HCT116 (cell line): ENCODE measurements at regions not wholly inside any gene's neighbourhood (a gene's known extent, or its start where the extent isn't known, plus 50 kb on each side); places are given as distances from the start of the nearest gene placed in this dataset.

Experiments used
- ATAC-seq: fragments of 200-7000 bp; cut with Tn5 transposase; 2 replicates; pipeline ENCODE4 v1.9.1; 2020; ENCODE audit warnings: mild to moderate bottlenecking, moderate library complexity
- BruUV-seq: library from RNA; stranded (reverse); fragments of 400-500 nt; replicated peaks from 2 replicates; lab custom pipeline; 2021; lab: Mats Ljungman, UMichigan
- CTCF ChIA-PET: fragments of 300-600 bp; sonication (Branson Sonifier 250); formaldehyde crosslinking; loops from one replicate; lab custom pipeline; 2021; ENCODE audit warnings: antibody characterized with exemption; lab: Charles Lee
- POLR2A ChIA-PET: fragments of 300-600, 350-600 bp; sonication (Branson Sonifier 250); formaldehyde crosslinking; loops from one replicate; lab custom pipeline; 2021; ENCODE audit warnings: antibody characterized with exemption; lab: Charles Lee
- RAD21 ChIA-PET, 2 experiments: fragments of 300-600 bp; sonication (Branson Sonifier 250); formaldehyde crosslinking; loops; one replicate each; lab custom pipeline; 2023; ENCODE audit warnings: low total read pairs in 2 of 2; ENCODE audit not compliant: uncharacterized antibody in 2 of 2, unreplicated experiment in 2 of 2, low non-redundant PET in 1 of 2; lab: Charles Lee
- DNase-seq: peaks from one replicate; pipeline ENCODE4 v3.0.0-alpha.2; 2010; ENCODE audit warnings: low read depth, low spot score
- H2AFZ ChIP-seq: fragments of 200-600 bp; shearing (Covaris generic), sonication (generic); 2 replicates; pipeline ENCODE4 v1.6.1; 2017; ENCODE audit warnings: low read depth, mixed run types, mixed read lengths, antibody characterized with exemption, low read length; ENCODE audit not compliant: poor library complexity, severe bottlenecking
- H3K27ac ChIP-seq: 2 replicates; pipeline ENCODE4 v1.5.1; 2012; ENCODE audit warnings: low read depth, low read length
- H3K27me3 ChIP-seq: fragments of 200-600 bp; sonication (generic); 2 replicates; pipeline ENCODE4 v1.6.1; 2016; ENCODE audit warnings: mixed run types, low read length, mixed read lengths; ENCODE audit not compliant: insufficient read depth
- H3K36me3 ChIP-seq, 2 experiments: fragments of 200-500 bp in 1 of 2; fragments of 200-600 bp in 1 of 2; sonication (Bioruptor generic) in 1 of 2; sonication (generic) in 1 of 2; 2 replicates each; pipeline versions ENCODE4 v1.5.1 to v1.6.1; 2014 to 2016; ENCODE audit warnings: low read length in 2 of 2, inconsistent platforms in 1 of 2, mixed read lengths in 1 of 2, mixed run types in 1 of 2; ENCODE audit not compliant: insufficient read depth in 2 of 2, control insufficient read depth in 1 of 2
- H3K4me1 ChIP-seq, 2 experiments: fragments of 200-600 bp in 1 of 2; sonication (generic) in 1 of 2; 2 replicates each; pipeline versions ENCODE4 v1.5.1 to v1.6.1; 2012 to 2017; ENCODE audit warnings: low read length in 2 of 2, inconsistent platforms in 1 of 2, mild to moderate bottlenecking in 1 of 2, mixed read lengths in 1 of 2, mixed run types in 1 of 2, moderate library complexity in 1 of 2; ENCODE audit not compliant: insufficient read depth in 2 of 2, control insufficient read depth in 1 of 2
- H3K4me2 ChIP-seq: fragments of 200-600 bp; sonication (generic); 2 replicates; pipeline ENCODE4 v1.6.1; 2017; ENCODE audit warnings: mixed run types, low read length, mixed read lengths
- H3K4me3 ChIP-seq, 2 experiments: fragments of 200-600 bp in 1 of 2; sonication (generic) in 1 of 2; replicated peaks in 1 of 2; 2 replicates each; pipeline ENCODE4 v1.5.1; 2011 to 2016; ENCODE audit warnings: low read length in 2 of 2, control low read depth in 1 of 2, low read depth in 1 of 2, mild to moderate bottlenecking in 1 of 2, mixed read lengths in 1 of 2, mixed run types in 1 of 2
- H3K79me2 ChIP-seq: fragments of 200-600 bp; sonication (generic); 2 replicates; pipeline ENCODE4 v1.6.1; 2017; ENCODE audit warnings: mild to moderate bottlenecking, mixed run types, low read length, moderate library complexity, mixed read lengths; ENCODE audit not compliant: insufficient read depth
- H3K9ac ChIP-seq: fragments of 200-600 bp; sonication (generic); 2 replicates; pipeline ENCODE4 v1.6.1; 2016; ENCODE audit warnings: low read length, mixed read lengths
- H3K9me2 ChIP-seq: fragments of 200-600 bp; sonication (generic), shearing (Covaris generic); 2 replicates; pipeline ENCODE4 v1.6.1; 2017; ENCODE audit warnings: mixed run types, mild to moderate bottlenecking, moderate library complexity; ENCODE audit not compliant: insufficient read depth
- H3K9me3 ChIP-seq, 2 experiments: fragments of 200-500 bp in 1 of 2; fragments of 200-600 bp in 1 of 2; sonication (Bioruptor generic) in 1 of 2; sonication (generic) in 1 of 2; 2 replicates each; pipeline ENCODE4 v1.6.1; 2014 to 2017; ENCODE audit warnings: low read length in 2 of 2, mixed read lengths in 2 of 2, inconsistent platforms in 1 of 2, low read depth in 1 of 2, mild to moderate bottlenecking in 1 of 2, mixed run types in 1 of 2, moderate library complexity in 1 of 2; ENCODE audit not compliant: control insufficient read depth in 1 of 2, insufficient read depth in 1 of 2
- H4K20me1 ChIP-seq: fragments of 200-600 bp; sonication (generic), shearing (Covaris generic); 2 replicates; pipeline ENCODE4 v1.6.1; 2017; ENCODE audit warnings: mixed run types, mild to moderate bottlenecking, moderate library complexity; ENCODE audit not compliant: insufficient read depth
- CBX3 ChIP-seq: IDR thresholded peaks from 2 replicates; pipeline ENCODE4 v1.6.1; 2012; ENCODE audit warnings: low read depth
- CEBPB ChIP-seq: IDR thresholded peaks from 2 replicates; pipeline ENCODE4 v1.6.1; 2012; ENCODE audit warnings: low read depth
- EGR1 ChIP-seq: IDR thresholded peaks from 2 replicates; pipeline ENCODE4 v1.6.1; 2012; ENCODE audit warnings: low read depth
- ELF1 ChIP-seq: IDR thresholded peaks from 2 replicates; pipeline ENCODE4 v1.6.1; 2012; ENCODE audit warnings: low read depth, borderline replicate concordance
- EZH2 ChIP-seq: fragments of 200-600 bp; sonication (generic); IDR thresholded peaks from 2 replicates; pipeline ENCODE4 v1.6.1; 2017; ENCODE audit warnings: antibody characterized with exemption, mixed run types
- EZH2phosphoT487 ChIP-seq: fragments of 200-600 bp; IDR thresholded peaks from 2 replicates; pipeline ENCODE4 v1.6.1; 2018; ENCODE audit warnings: antibody characterized with exemption, borderline replicate concordance
- FOSL1 ChIP-seq: IDR thresholded peaks from 2 replicates; pipeline ENCODE4 v1.6.1; 2012; ENCODE audit warnings: low read depth
- JUND ChIP-seq: IDR thresholded peaks from 2 replicates; pipeline ENCODE4 v1.6.1; 2012
- POLR2A ChIP-seq: IDR thresholded peaks from 2 replicates; pipeline ENCODE4 v1.7.0; 2011; ENCODE audit warnings: borderline replicate concordance; ENCODE audit not compliant: insufficient read depth, insufficient read length; ENCODE audit errors: extremely low read depth
- POLR2AphosphoS5 ChIP-seq: IDR thresholded peaks from 2 replicates; pipeline ENCODE4 v1.6.1; 2011; ENCODE audit warnings: mild to moderate bottlenecking, low read depth, low read length, moderate library complexity
- SIN3A ChIP-seq: IDR thresholded peaks from 2 replicates; pipeline ENCODE4 v1.6.1; 2012; ENCODE audit warnings: low read depth
- SP1 ChIP-seq: IDR thresholded peaks from 2 replicates; pipeline ENCODE4 v1.6.1; 2012; ENCODE audit warnings: low read depth
- SRF ChIP-seq: IDR thresholded peaks from 2 replicates; pipeline ENCODE4 v1.6.1; 2012; ENCODE audit warnings: low read depth
- TCF7L2 ChIP-seq: IDR thresholded peaks from 2 replicates; pipeline ENCODE4 v1.7.0; 2011; ENCODE audit warnings: borderline replicate concordance, inconsistent platforms; ENCODE audit not compliant: insufficient read depth, insufficient read length; ENCODE audit errors: extremely low read depth
- YY1 ChIP-seq: IDR thresholded peaks from 2 replicates; pipeline ENCODE4 v1.6.1; 2011; ENCODE audit warnings: low read length, low read depth, moderate library complexity, mild to moderate bottlenecking; ENCODE audit not compliant: insufficient replicate concordance; ENCODE audit errors: extremely low read depth
- ZFX ChIP-seq: fragments of 450-650 bp; IDR thresholded peaks from 2 replicates; pipeline ENCODE4 v1.6.1; 2017
- intact Hi-C: fragments of 100-400 bp; cut with micrococcal nuclease; formaldehyde crosslinking; loops from 2 replicates; pipeline ENCODE4 v1.10.0; 2022
- TF ChIP-seq, protein P1 (sequence below): IDR thresholded peaks from 2 replicates; pipeline ENCODE4 v1.6.1; 2011; ENCODE audit warnings: mild to moderate bottlenecking, low read length, moderate library complexity; ENCODE audit not compliant: insufficient replicate concordance; ENCODE audit errors: extremely low read depth
- TF ChIP-seq, protein P2 (sequence below): IDR thresholded peaks from 2 replicates; pipeline ENCODE4 v1.6.1; 2012; ENCODE audit warnings: low read depth
- TF ChIP-seq, protein P3 (sequence below), 3 experiments: fragments of 200-600 bp in 1 of 3; sonication (generic) in 1 of 3; IDR thresholded peaks in 2 of 3; conservative IDR thresholded peaks in 1 of 3; 2 replicates each; pipeline ENCODE4 v1.5.1; 2012 to 2017; ENCODE audit warnings: low read depth in 2 of 3, low read length in 2 of 3, antibody characterized with exemption in 1 of 3, borderline replicate concordance in 1 of 3, control low read depth in 1 of 3, mild to moderate bottlenecking in 1 of 3, mixed read lengths in 1 of 3, mixed run types in 1 of 3, moderate library complexity in 1 of 3; ENCODE audit not compliant: insufficient read depth in 1 of 3
- TF ChIP-seq, protein P4 (sequence below): IDR thresholded peaks from 2 replicates; pipeline ENCODE4 v1.6.1; 2012

DNA sequence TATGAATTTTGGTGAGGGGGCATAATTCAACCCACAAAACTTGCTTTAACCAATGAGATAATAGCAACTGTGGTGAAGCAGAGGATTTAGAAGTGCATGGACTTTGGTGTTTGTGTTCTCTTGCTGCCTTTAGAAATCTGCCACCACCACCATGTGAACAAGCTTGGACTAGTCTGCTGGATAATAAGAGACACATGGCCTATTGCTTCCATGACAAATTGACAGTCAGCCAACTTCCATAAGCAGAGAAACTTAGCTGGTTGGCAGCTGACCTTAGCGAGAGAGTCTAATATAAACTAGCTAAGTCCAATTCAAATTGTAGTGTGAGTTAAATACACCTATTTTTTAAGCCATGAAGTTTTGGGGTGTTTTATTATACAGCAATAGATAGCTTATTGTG, 482.1 kb upstream of the ANO5 start:
- H3K27ac ChIP-seq: no peak overlapping the region
- no peak overlapping the region for H3K9ac ChIP-seq
- no peak for ATAC-seq
- H3K4me2 ChIP-seq: no peak overlapping the region
- RAD21 ChIA-PET: no interaction called here
- H3K9me3 ChIP-seq: peaks cover 9 to 22% of the 10 kb centered on the region in 2 experiments; a peak in 3 of 4 replicates
- no peaks in the 10 kb centered on the region for H3K4me1 ChIP-seq
- CTCF ChIA-PET: no interaction called here
- TF ChIP-seq, protein P1, sequence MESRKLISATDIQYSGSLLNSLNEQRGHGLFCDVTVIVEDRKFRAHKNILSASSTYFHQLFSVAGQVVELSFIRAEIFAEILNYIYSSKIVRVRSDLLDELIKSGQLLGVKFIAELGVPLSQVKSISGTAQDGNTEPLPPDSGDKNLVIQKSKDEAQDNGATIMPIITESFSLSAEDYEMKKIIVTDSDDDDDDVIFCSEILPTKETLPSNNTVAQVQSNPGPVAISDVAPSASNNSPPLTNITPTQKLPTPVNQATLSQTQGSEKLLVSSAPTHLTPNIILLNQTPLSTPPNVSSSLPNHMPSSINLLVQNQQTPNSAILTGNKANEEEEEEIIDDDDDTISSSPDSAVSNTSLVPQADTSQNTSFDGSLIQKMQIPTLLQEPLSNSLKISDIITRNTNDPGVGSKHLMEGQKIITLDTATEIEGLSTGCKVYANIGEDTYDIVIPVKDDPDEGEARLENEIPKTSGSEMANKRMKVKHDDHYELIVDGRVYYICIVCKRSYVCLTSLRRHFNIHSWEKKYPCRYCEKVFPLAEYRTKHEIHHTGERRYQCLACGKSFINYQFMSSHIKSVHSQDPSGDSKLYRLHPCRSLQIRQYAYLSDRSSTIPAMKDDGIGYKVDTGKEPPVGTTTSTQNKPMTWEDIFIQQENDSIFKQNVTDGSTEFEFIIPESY: no peak
- TF ChIP-seq ELF1 (no peak), TCF7L2 (no peak), SP1 (no peak), ZFX (no peak), EGR1 (no peak), JUND (no peak), POLR2AphosphoS5 (no peak), POLR2A (no peak), YY1 (no peak), CEBPB (no peak), EZH2phosphoT487 (no peak), FOSL1 (no peak), EZH2 (no peak), SRF (no peak), SIN3A (no peak), CBX3 (no peak)
- TF ChIP-seq, protein P2, sequence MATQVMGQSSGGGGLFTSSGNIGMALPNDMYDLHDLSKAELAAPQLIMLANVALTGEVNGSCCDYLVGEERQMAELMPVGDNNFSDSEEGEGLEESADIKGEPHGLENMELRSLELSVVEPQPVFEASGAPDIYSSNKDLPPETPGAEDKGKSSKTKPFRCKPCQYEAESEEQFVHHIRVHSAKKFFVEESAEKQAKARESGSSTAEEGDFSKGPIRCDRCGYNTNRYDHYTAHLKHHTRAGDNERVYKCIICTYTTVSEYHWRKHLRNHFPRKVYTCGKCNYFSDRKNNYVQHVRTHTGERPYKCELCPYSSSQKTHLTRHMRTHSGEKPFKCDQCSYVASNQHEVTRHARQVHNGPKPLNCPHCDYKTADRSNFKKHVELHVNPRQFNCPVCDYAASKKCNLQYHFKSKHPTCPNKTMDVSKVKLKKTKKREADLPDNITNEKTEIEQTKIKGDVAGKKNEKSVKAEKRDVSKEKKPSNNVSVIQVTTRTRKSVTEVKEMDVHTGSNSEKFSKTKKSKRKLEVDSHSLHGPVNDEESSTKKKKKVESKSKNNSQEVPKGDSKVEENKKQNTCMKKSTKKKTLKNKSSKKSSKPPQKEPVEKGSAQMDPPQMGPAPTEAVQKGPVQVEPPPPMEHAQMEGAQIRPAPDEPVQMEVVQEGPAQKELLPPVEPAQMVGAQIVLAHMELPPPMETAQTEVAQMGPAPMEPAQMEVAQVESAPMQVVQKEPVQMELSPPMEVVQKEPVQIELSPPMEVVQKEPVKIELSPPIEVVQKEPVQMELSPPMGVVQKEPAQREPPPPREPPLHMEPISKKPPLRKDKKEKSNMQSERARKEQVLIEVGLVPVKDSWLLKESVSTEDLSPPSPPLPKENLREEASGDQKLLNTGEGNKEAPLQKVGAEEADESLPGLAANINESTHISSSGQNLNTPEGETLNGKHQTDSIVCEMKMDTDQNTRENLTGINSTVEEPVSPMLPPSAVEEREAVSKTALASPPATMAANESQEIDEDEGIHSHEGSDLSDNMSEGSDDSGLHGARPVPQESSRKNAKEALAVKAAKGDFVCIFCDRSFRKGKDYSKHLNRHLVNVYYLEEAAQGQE: no peak
- TF ChIP-seq, protein P3, sequence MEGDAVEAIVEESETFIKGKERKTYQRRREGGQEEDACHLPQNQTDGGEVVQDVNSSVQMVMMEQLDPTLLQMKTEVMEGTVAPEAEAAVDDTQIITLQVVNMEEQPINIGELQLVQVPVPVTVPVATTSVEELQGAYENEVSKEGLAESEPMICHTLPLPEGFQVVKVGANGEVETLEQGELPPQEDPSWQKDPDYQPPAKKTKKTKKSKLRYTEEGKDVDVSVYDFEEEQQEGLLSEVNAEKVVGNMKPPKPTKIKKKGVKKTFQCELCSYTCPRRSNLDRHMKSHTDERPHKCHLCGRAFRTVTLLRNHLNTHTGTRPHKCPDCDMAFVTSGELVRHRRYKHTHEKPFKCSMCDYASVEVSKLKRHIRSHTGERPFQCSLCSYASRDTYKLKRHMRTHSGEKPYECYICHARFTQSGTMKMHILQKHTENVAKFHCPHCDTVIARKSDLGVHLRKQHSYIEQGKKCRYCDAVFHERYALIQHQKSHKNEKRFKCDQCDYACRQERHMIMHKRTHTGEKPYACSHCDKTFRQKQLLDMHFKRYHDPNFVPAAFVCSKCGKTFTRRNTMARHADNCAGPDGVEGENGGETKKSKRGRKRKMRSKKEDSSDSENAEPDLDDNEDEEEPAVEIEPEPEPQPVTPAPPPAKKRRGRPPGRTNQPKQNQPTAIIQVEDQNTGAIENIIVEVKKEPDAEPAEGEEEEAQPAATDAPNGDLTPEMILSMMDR (IDR thresholded peaks at IDR 0.05 in 2 of 3, conservative IDR thresholded peaks at IDR 0.05 in 1 of 3; ENCODE audit: borderline replicate concordance in 1 of 3, insufficient read depth in 1 of 3, low read depth in 2 of 3, low read length in 2 of 3): no peak
- TF ChIP-seq, protein P4, sequence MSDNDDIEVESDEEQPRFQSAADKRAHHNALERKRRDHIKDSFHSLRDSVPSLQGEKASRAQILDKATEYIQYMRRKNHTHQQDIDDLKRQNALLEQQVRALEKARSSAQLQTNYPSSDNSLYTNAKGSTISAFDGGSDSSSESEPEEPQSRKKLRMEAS: no peak
- TF ChIP-seq, all 23 proteins: peak for 0
- POLR2A ChIA-PET: no interaction called here
- DNase-seq: no peak
- Histone ChIP-seq H2AFZ (no peak overlapping the region), H3K36me3 (no peaks in the 10 kb centered on the region), H4K20me1 (no peaks in the 10 kb centered on the region), H3K27me3 (no peaks in the 10 kb centered on the region), H3K9me2 (no peaks in the 10 kb centered on the region), H3K4me3 (no peak overlapping the region), H3K79me2 (no peaks in the 10 kb centered on the region)
- intact Hi-C loops: no loop called here
- BruUV-seq: no TSS peak
